ENCODE measurements at regions not wholly inside any gene's neighbourhood (a gene's known extent, or its start where the extent isn't known, plus 50 kb on each side); places are given as distances from the start of the nearest gene placed in this dataset.

- no peak for DNase-seq
Observed at GRCh38 chr9:79301551-79302391, 270.0 kb upstream of the TLE4 start.

GRCh38 chr9:79302569-79302968 is 269.2 kb upstream of the TLE4 start:
- no peak for DNase-seq

- DNase-seq, result no peak
Observed at GRCh38 chr9:79308012-79308411, 263.8 kb upstream of the TLE4 start.

- DNase-seq, result no peak
Observed at GRCh38 chr9:79312686-79313421, 258.9 kb upstream of the TLE4 start.

- no peak for DNase-seq
Observed at GRCh38 chr9:79325501-79325900, 246.3 kb upstream of the TLE4 start.

GRCh38 chr9:79329861-79330260 is 241.9 kb upstream of the TLE4 start:
- DNase-seq, result no peak

- no peak for DNase-seq
Observed at GRCh38 chr9:79334001-79334400, 237.8 kb upstream of the TLE4 start.

- no peak for DNase-seq
Observed at GRCh38 chr9:79334711-79335110, 237.1 kb upstream of the TLE4 start.

- no peak for DNase-seq
Observed at GRCh38 chr9:79335987-79336386, 235.8 kb upstream of the TLE4 start.

- no peak for DNase-seq
Observed at GRCh38 chr9:79341561-79341960, 230.2 kb upstream of the TLE4 start.

- DNase-seq, result no peak
Observed at GRCh38 chr9:79346350-79347020, 225.3 kb upstream of the TLE4 start.

- DNase-seq, result no peak
Observed at GRCh38 chr9:79352322-79352721, 219.4 kb upstream of the TLE4 start.

GRCh38 chr9:79353856-79354520 is 217.8 kb upstream of the TLE4 start:
- no peak for DNase-seq

- DNase-seq, result no peak
Observed at GRCh38 chr9:79357194-79357593, 214.6 kb upstream of the TLE4 start.

GRCh38 chr9:79357616-79358015 is 214.1 kb upstream of the TLE4 start:
- no peak for DNase-seq

- no peak for DNase-seq
Observed at GRCh38 chr9:79360387-79361347, 211.1 kb upstream of the TLE4 start.

GRCh38 chr9:79362100-79363081 is 209.4 kb upstream of the TLE4 start:
- no peak for DNase-seq

- no peak for DNase-seq
Observed at GRCh38 chr9:79369676-79370075, 202.1 kb upstream of the TLE4 start.

- no peak for DNase-seq
Observed at GRCh38 chr9:79371301-79371700, 200.5 kb upstream of the TLE4 start.

- no peak for DNase-seq
Observed at GRCh38 chr9:79371948-79372555, 199.7 kb upstream of the TLE4 start.
